ENCODE measurements at regions not wholly inside any gene's neighbourhood (a gene's known extent, or its start where the extent isn't known, plus 50 kb on each side); places are given as distances from the start of the nearest gene placed in this dataset.

- DNase-seq = no peak
These were observed 393.0 kb downstream of the HAPSTR1 start for GRCh38 chr16:9484426-9484825.

DNA sequence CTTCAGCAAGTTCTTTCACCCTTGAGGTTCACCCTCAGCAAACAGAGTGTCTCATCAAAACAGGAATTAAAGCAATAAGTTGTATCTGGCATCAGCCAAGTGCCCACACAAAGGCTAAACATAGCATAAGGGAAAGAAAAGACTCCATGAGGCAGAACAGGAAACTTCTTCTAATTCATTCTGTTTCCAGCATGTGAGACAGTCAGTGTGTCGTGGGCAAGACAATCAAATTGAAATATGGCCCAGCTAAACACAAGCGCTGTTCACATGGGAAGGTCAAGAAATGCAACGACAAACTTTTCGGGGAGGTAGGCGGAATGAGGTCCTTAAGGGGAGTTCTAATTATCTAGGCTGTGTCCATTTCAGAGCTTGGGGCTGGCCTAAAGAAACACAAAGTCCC is 393.4 kb downstream of the HAPSTR1 start:
- DNase-seq = no peak

GRCh38 chr16:9489835-9490467 is 398.5 kb downstream of the HAPSTR1 start:
- DNase-seq = peak; percentile 59

DNA sequence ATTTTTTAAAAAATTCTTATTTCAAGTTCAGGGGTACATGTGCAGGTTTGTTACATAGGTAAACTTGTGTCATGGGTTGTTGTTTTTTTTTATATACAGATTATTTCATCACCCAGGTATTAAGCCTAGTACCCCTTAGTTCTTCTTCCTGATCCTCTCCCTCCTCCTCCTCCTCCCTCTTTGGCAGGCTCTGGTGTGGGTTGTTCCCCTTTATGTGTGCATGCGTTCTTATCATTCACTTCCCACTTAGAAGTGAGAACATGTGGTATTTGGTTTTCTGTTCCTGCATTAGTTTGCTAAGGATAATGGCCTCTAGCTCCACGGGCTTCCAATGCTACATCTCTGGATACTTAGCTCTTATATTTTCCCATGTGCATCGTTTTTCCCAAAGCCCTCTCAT is 404.4 kb downstream of the HAPSTR1 start:
- DNase-seq = no peak

DNA sequence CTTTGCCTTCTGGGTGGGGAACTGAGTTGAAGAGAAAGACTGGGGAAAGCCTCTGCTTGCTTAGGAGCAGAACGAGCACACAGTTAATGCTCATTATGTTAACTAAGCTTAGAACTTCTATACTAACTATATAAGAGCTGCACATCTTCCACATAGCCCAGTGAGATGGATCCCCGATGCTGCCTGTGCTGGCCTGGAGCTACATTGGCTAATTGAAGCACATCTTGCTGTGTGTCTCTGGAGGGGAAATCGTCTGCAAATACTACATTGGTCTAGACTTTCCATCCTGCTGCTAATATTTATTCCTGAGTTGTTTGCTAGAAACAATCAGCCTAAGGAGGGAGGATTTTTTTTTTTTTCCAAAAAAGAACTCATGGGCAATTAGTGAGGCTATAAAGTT is 406.3 kb downstream of the HAPSTR1 start:
- no peak for DNase-seq

DNA sequence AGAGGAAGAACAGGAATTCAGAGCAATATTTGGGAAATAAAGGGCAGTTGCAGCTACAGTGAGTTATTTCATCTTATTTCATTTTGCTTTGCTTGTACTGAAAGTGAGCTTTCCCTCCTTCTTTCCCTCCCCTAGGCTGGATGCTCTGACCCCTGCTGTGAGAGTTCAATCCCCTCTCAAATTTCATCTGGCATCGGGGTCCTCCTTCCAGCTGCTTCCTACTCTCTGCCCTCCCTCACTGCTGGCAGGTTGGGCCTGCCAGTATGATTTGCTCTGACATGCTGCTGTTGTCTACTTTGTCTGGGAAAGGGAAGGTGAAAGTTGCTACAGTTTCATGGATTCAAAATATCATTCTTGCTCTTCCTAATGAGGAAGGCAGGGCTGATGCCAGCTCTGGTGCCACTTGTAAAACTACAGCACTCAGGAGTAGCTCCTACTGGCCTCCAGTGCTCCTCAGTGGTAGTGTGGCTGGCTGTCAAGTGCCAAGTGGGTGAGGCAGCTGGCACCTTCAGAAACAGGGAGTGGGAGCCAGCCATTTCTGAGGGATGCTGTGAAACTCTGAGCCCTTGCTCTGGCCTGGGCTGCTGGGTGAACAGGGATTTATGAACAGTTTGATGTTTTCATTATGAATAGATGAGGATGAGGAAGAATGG is 408.6 kb downstream of the HAPSTR1 start:
- DNase-seq = no peak

DNA sequence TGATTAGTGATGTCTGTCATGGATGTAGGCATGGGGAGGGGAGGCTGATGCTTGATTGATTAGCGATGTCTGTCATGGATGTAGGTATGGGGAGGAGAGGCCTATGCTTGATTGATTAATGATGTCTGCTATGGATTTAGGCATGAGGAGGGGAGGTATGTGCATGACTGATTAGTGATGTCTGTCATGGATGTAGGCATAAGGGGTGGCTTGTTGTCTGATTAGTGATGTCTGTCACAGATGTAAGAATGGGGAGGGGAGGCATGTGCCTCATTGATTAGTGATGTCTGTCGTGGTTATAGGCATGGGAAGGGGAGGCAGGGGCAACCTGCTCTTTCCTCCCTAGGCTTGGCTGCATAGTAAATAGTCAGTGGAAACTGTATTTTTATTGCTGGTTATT is 409.4 kb downstream of the HAPSTR1 start:
- DNase-seq = no peak

DNA sequence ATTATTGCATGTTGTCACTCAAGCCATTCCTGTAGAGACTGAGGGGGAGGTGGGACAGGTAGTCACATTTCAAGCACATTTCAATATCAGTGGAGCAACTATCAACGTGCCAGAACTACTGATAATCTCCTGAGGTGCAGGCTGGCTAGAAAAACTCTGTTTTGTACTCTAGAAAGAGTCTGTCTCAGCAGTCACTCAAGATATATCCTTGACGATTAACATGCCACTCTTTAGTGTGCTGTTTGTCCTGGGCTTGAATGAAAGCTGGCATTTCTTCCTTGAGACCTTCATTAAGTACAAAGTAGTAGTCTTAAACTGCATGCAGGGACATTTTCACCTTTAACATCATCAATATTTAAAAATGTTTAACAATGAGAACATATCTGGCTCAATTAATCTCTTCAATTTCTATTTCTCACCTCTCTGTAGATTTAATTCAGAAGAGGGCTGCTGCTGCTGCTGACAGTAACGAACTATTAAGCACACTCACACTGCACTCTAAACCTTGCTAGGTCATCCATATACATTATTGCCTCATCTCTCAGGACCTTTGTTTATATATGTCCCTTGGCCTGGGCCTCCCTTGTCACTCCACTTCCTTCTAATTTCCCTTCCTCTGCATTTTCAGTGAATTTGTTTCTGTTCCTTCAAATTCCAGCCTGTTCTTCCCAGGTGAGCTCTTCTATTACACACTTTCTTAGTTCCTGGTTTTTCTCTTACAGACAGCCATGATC is 412.0 kb downstream of the HAPSTR1 start:
- DNase-seq = no peak

- no peak for DNase-seq
These were observed 417.0 kb downstream of the HAPSTR1 start for GRCh38 chr16:9508328-9508936.

GRCh38 chr16:9509663-9510062 is 418.2 kb downstream of the HAPSTR1 start:
- no peak for DNase-seq

DNA sequence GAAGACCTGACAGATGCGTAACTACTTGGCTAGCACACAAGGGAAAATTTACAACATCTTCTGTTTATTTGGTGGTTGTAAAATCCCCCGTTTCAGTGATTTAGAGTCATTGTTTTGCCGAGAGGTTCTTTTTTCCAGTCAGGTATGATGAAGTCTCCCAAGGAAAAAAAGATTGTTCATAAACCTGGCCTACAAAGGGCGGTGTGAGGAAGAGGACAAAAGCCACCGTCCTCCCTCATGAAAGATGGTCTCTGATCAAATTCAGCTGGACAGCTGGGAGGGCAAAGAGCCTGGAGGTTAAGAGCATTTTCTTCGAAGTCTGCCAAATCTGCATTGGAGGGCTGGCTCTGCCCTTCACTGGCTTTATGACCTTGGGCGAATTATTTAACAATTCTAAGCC is 419.9 kb downstream of the HAPSTR1 start:
- no peak for DNase-seq

DNA sequence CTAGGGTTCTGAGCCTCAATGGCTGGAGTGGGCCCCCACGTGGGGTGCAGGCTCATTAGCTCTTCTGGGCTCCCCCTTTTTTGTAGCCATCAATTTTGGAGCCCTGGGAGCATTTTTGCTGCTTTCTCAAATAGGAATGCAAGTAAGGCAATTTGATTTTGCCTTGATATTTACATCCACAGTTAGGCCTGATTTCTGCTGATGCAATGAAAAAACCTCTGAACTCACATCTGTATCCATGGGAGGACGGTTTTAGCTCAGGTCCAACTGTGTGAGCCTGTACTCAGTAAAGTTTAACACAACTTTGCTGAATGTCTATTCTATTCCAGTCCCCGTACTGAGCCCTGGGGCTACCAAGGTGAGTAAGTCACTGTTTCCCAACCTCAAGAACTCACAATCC is 425.0 kb downstream of the HAPSTR1 start:
- no peak for DNase-seq

DNA sequence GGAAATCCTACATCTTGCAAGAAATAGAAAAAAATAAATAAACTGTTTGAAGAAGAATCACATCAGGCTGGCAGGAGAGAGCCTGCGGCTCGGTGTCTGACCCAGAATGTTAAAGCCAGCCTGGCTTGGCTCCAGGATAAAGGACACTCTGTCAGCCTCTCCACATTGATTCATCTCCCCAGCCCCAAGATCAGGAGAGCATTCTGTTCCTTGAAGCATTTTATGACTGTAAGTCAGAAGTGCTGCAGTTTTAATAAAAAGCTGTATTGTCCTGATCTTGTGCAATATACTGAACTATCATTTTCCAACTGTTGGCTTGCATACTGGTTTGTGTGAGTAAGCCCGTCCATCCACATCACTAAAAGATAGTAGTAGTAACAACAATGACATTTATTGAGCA is 426.6 kb downstream of the HAPSTR1 start:
- peak; percentile 4 for DNase-seq

- DNase-seq = no peak
These were observed 427.1 kb downstream of the HAPSTR1 start for GRCh38 chr16:9518581-9518980.

DNA sequence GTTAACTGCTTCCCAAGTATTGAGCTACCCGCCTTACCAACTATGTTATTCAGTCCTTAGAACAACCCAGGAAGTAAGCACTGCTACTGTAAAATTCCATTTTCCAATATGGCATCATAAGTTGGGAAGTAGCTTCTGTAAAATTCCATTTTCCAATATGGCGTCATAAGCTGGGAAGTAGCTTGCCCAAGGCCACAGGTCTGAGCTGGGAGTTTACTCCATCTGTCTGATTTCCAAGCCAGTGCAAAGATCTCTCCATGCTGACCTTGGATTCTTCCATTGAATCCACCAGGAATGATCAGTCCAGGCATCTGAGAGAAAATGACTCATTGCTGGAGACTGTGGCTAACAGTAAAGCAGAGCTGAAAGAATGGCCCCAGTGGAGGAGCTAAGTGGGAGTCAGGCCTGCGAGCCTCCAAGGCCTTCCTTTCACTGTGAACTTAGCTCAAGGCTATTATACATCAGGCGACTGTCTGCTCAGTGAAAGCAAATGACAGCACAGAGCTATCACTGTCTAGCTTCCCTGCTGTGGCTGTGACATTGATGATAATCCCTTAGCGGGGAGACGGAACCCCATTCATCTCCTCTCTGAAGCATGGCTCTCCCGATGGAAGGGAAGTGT is 430.4 kb downstream of the HAPSTR1 start:
- DNase-seq = no peak

GRCh38 chr16:9522614-9523013 is 431.2 kb downstream of the HAPSTR1 start:
- no peak for DNase-seq

- DNase-seq = no peak
These were observed 432.6 kb downstream of the HAPSTR1 start for GRCh38 chr16:9523994-9524393.

DNA sequence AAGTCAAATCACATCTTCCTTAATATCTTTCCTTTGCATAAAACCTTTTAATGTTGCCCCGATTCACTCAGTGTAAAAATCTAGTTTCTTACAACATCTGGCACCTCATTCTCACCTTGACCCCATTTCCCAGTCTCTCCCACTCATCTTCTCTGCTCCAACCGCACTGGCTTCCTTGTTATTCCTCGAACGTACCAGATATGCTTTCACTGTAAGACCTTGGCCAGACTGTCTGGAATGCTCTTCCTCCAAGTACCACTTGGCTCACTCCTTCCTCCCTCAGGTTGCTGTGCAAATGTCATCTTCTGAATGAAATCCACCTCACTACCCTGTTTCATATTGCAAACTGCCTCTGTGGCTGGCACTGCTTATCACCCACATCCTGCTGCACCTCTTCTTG is 433.6 kb downstream of the HAPSTR1 start:
- DNase-seq = no peak

GRCh38 chr16:9526791-9527190 is 435.3 kb downstream of the HAPSTR1 start:
- no peak for DNase-seq

DNA sequence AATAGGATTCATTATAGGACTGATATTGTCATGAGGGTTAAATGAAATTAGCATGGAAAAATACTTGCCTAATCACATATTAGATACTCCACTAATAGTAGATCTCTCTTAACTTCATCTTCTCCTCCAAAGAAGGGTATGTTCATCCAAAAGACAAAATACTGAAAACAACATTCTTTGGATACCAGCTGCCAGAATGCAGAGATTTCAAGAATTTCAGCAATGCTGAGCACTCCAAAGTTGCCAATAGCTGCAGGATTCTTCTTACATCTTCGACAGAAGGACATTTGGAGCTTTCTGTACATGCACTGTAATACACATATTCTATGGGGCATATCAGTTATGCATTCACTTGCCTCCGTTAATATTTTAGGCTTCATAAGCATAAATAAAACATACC is 436.5 kb downstream of the HAPSTR1 start:
- DNase-seq = no peak

DNA sequence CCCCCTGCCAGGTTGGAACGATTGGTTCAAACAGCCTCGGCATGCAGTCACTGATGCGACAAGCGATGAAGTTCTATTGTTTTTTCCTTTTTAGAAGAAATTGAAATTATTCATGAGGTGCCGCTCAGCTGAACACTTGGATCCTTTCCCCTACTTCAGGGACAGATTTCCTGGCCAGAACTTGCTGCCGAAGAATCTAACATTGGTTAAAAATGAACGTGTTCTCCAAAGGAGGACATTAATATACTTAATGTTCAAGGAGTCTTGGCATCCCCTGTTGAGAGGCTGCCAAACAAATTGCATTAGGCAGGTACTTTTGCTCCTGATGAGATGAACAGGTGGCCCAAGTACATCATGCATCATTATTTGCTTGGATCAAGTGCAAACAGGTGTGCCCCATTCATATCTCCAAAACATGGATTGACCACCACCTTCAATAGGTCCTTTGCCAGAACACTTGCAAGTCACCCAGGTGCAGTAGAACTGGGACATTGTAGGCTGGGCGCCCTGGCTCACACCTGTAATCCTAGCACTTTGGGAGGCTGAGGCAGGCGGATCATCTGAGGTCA is 437.2 kb downstream of the HAPSTR1 start:
- no peak for DNase-seq

DNA sequence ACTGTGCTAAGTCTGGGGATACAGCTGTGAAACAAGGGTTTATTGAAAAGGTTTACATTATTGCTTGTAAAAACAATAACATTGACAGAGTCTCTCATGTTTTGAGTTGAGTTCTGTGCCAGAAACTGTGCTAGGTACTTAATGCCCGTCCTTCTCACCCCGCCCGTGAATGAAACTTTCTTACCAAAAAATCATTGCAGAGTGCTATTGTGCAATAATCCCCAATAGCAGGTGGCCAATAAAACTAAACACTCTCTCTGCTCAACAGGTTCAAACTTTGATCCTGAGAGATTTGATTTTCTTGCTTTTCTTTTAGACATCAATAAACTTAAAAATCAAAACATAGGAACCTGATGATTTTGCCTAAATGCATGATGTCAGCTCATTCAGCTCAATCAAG is 441.6 kb downstream of the HAPSTR1 start:
- no peak for DNase-seq

DNA sequence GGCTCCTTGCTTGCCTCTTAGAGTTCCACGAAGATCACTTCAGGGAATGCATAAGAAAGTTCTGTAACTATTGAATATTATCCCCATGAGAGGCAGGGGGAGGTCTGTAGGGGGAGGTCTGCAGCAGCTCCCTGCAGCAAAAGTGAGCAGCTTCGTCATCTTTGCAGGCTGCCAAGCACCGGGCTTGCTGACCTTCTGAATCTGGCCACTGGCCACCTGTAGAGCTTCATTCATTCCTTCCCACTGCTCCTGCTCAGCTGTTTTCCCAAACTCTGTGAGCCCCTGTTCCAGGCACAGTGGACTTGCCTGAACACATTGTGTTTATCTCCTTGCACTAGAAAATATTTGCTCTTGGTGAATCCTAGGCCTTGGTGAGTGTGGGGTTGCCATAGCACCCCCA is 443.3 kb downstream of the HAPSTR1 start:
- DNase-seq = no peak

All from midbrain (tissue), 1 donor.